Right hindlimb (tissue), 1 donor: ENCODE measurements at regions not wholly inside any gene's neighbourhood (a gene's known extent, or its start where the extent isn't known, plus 50 kb on each side); places are given as distances from the start of the nearest gene placed in this dataset.

Source experiments
- DNase-seq: peaks from one replicate; pipeline ENCODE4 v3.0.0-alpha.2; 2018

GRCh38 chr5:115686051-115686737 is 60.4 kb upstream of the TMED7 start:
- peak; percentile 63 for DNase-seq

- peak; percentile 17 for DNase-seq
These were observed 59.7 kb upstream of the TMED7 start for GRCh38 chr5:115685490-115685889.

GRCh38 chr5:115684513-115685037 is 58.7 kb upstream of the TMED7 start:
- no peak for DNase-seq

DNA sequence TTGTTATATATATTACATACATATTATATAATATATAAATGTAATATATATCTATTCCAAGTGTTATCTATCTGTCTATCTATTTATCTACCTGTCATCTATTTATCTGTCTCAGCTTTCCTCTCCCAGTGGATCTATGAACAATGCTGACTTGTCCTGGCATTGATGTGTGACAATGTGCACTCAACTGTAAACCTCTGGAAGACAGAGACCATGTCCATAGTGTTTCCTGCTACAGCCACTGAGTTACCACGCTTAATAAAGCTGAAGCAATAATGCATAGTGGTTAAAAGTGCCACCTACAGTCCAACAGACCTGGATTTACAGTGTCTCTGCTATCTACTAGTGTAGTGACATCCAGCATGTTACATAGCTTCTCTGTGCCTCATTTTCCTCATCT is 57.2 kb upstream of the TMED7 start:
- DNase-seq = no peak
